Left lung (tissue), 4 donors: ENCODE measurements at regions not wholly inside any gene's neighbourhood (a gene's known extent, or its start where the extent isn't known, plus 50 kb on each side); places are given as distances from the start of the nearest gene placed in this dataset.

Experiments used
- ATAC-seq: fragments of 200-7000 bp; cut with Tn5 transposase; one replicate; pipeline ENCODE4 v1.9.1; 2020; ENCODE audit warnings: moderate library complexity
- DNase-seq, 4 donors: peaks; one replicate each; pipeline ENCODE4 v3.0.0-alpha.2; 2013 to 2020
- H3K27ac ChIP-seq, 2 donors: fragments of 200-600 bp; sonication (generic) in 1 of 2; one replicate each; pipeline versions ENCODE4 v1.5.0 to v1.8.0; 2020 to 2021
- H3K27me3 ChIP-seq, 2 donors: fragments of 200-600 bp; sonication (generic) in 1 of 2; one replicate each; pipeline versions ENCODE4 v1.5.0 to v1.8.0; 2020 to 2021
- H3K36me3 ChIP-seq, 2 donors: fragments of 200-600 bp; sonication (generic) in 1 of 2; one replicate each; pipeline versions ENCODE4 v1.5.0 to v1.8.0; 2020 to 2021
- H3K4me1 ChIP-seq, 2 donors: fragments of 200-600 bp; one replicate each; pipeline ENCODE4 v1.8.0; 2021
- H3K4me3 ChIP-seq, 2 donors: fragments of 200-600 bp; sonication (generic) in 1 of 2; one replicate each; pipeline versions ENCODE4 v1.5.0 to v1.8.0; 2020 to 2021; ENCODE audit warnings: mild to moderate bottlenecking in 1 of 2
- H3K9me3 ChIP-seq, 2 donors: fragments of 200-600 bp; sonication (generic) in 1 of 2; one replicate each; pipeline versions ENCODE4 v1.5.0 to v1.8.0; 2020 to 2021
- intact Hi-C, 2 donors: fragments of 100-400 bp; cut with DNase I; formaldehyde crosslinking; loops; one replicate each; pipeline versions ENCODE4 v1.11.2 to v1.14.2; 2022
- TF ChIP-seq, protein P1 (sequence below), 2 donors: fragments of 200-600 bp; sonication (generic) in 1 of 2; IDR thresholded peaks; one replicate each; pipeline versions ENCODE4 v1.5.0 to v1.8.0; 2021; ENCODE audit warnings: antibody characterized with exemption in 2 of 2
- donor health status: DM: no; HTN: yes; CAD: no.
- donor health status: DM: no; HTN: no; CAD: no.

DNA sequence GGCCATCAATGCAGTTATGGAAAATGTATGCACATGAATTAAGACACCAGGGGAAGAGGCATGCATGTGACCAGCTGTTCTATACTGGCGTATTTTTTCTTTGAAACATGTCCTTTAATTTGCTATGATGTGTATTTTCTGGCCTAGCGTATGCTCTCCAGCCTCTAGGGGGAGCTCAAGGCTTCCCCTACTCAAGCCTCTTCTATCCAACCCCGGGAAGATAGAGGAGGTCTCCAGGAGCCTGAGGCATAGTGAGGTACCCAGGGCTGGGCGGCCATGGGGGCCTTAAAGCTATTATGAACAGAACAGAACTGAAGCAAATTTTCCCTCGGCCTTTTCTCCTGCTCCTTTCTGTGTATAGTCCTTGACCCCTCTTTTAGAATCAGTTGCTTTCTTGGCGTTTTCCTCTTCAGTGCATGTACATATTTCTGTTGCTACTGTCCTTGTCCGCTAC is 528.9 kb downstream of the MAFB start:
- TF ChIP-seq, protein P1, sequence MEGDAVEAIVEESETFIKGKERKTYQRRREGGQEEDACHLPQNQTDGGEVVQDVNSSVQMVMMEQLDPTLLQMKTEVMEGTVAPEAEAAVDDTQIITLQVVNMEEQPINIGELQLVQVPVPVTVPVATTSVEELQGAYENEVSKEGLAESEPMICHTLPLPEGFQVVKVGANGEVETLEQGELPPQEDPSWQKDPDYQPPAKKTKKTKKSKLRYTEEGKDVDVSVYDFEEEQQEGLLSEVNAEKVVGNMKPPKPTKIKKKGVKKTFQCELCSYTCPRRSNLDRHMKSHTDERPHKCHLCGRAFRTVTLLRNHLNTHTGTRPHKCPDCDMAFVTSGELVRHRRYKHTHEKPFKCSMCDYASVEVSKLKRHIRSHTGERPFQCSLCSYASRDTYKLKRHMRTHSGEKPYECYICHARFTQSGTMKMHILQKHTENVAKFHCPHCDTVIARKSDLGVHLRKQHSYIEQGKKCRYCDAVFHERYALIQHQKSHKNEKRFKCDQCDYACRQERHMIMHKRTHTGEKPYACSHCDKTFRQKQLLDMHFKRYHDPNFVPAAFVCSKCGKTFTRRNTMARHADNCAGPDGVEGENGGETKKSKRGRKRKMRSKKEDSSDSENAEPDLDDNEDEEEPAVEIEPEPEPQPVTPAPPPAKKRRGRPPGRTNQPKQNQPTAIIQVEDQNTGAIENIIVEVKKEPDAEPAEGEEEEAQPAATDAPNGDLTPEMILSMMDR (IDR thresholded peaks at IDR 0.05) = peak; percentile 70 to 72
- Histone ChIP-seq H3K27ac (no peak overlapping the region), H3K27me3 (peaks cover 0 to 13% of the 10 kb centered on the region in 2 donors), H3K4me3 (no peak overlapping the region), H3K4me1 (no peaks in the 10 kb centered on the region), H3K9me3 (no peaks in the 10 kb centered on the region), H3K36me3 (no peaks in the 10 kb centered on the region)
- intact Hi-C loops = no loop called here
- peak; percentile 96 for ATAC-seq
- DNase-seq = peak; percentile 6 to 62 (median 39)

GRCh38 chr20:40159276-40159675 is 529.8 kb downstream of the MAFB start:
- ATAC-seq (no peak), DNase-seq (no peak)
- no peak overlapping the region for H3K4me3 ChIP-seq
- H3K27me3 ChIP-seq = peaks cover 0 to 14% of the 10 kb centered on the region in 2 donors
- intact Hi-C loops = no loop called here
- no peak overlapping the region for H3K27ac ChIP-seq
- H3K4me1 ChIP-seq = no peaks in the 10 kb centered on the region
- no peaks in the 10 kb centered on the region for H3K36me3 ChIP-seq
- TF ChIP-seq, protein P1 (IDR thresholded peaks at IDR 0.05) = no peak
- H3K9me3 ChIP-seq = no peaks in the 10 kb centered on the region

DNA sequence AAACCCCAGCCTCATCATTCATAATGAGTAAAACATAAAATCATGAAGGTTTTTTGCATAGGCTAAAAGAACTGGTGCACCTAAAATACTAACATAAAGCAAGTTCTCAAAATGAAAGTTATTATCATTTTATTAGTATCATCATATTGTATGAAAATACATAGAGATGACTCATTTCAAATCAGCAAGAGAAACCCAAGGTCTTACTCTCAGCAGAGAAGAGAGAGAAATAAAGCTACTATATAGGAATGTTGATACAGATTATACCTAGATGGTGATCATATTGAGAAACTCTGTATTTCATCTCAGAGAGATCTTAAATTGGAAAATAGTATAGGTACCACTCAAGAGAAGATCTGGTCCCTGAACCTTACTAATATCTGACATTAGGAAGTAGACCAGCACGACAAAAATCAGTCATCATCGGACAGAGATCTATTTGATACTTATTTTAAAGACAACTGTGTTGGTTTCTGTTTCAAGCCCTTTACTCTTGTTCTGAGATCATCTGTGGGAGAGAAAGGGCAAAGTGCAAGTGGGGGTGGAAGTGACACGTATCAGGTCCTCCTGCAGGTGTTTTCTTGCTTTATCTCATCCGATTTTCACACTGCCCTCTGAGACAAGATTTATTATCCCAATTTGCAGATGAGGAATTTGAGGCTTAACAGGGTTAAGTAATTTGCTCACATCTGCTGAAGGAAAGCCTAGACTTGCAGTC is 532.3 kb downstream of the MAFB start:
- no peaks in the 10 kb centered on the region for H3K4me1 ChIP-seq
- no peak overlapping the region for H3K4me3 ChIP-seq
- no peak for DNase-seq
- H3K27ac ChIP-seq = no peak overlapping the region
- H3K36me3 ChIP-seq = no peaks in the 10 kb centered on the region
- peaks cover 0 to 14% of the 10 kb centered on the region in 2 donors for H3K27me3 ChIP-seq
- H3K9me3 ChIP-seq = no peaks in the 10 kb centered on the region
- intact Hi-C loops = no loop called here
- ATAC-seq = no peak
- TF ChIP-seq, protein P1 (IDR thresholded peaks at IDR 0.05) = no peak

GRCh38 chr20:40154514-40154913 is 534.5 kb downstream of the MAFB start:
- Histone ChIP-seq H3K9me3 (no peaks in the 10 kb centered on the region), H3K4me1 (no peaks in the 10 kb centered on the region), H3K27ac (no peak overlapping the region), H3K4me3 (no peak overlapping the region), H3K27me3 (peaks cover 0 to 14% of the 10 kb centered on the region in 2 donors), H3K36me3 (no peaks in the 10 kb centered on the region)
- intact Hi-C loops = no loop called here
- TF ChIP-seq, protein P1 (IDR thresholded peaks at IDR 0.05) = no peak
- ATAC-seq (no peak), DNase-seq (no peak)

GRCh38 chr20:40148886-40149285 is 540.1 kb downstream of the MAFB start:
- no peak for DNase-seq
- Histone ChIP-seq H3K4me1 (no peaks in the 10 kb centered on the region), H3K4me3 (no peak overlapping the region), H3K27me3 (no peaks in the 10 kb centered on the region), H3K27ac (no peak overlapping the region), H3K36me3 (no peaks in the 10 kb centered on the region), H3K9me3 (no peaks in the 10 kb centered on the region)
- TF ChIP-seq, protein P1 (IDR thresholded peaks at IDR 0.05) = no peak
- ATAC-seq = no peak
- intact Hi-C loops = no loop called here
